Type B pancreatic cell (in vitro differentiated cells): ENCODE measurements at regions not wholly inside any gene's neighbourhood (a gene's known extent, or its start where the extent isn't known, plus 50 kb on each side); places are given as distances from the start of the nearest gene placed in this dataset.

Source experiments
- DNase-seq: peaks from one replicate; pipeline ENCODE4 v3.0.0; 2021; ENCODE audit warnings: mixed read lengths; ENCODE audit not compliant: unreplicated experiment; ENCODE audit errors: extremely low spot score
- H3K27ac Mint-ChIP-seq: 2 replicates; pipeline ENCODE4 v1.8.0; 2021; ENCODE audit warnings: mild to moderate bottlenecking, mixed read lengths
- H3K27me3 Mint-ChIP-seq: 2 replicates; pipeline ENCODE4 v1.8.0; 2021; ENCODE audit warnings: mixed read lengths
- H3K36me3 Mint-ChIP-seq: 2 replicates; pipeline ENCODE4 v1.8.0; 2021; ENCODE audit warnings: mixed read lengths
- H3K4me1 Mint-ChIP-seq: one replicate; pipeline ENCODE4 v1.8.0; 2021; ENCODE audit warnings: mixed read lengths; ENCODE audit not compliant: unreplicated experiment
- H3K4me3 Mint-ChIP-seq: 2 replicates; pipeline ENCODE4 v1.8.0; 2021; ENCODE audit warnings: mild to moderate bottlenecking, mixed read lengths
- H3K9me3 Mint-ChIP-seq: 2 replicates; pipeline ENCODE4 v1.8.0; 2021; ENCODE audit warnings: mixed read lengths
- TF ChIP-seq, protein P1 (sequence below): fragments of 200-600 bp; sonication (generic); conservative IDR thresholded peaks from 2 replicates; pipeline ENCODE4 v1.5.0; 2021; ENCODE audit warnings: antibody characterized with exemption, mild to moderate bottlenecking

- Mint-ChIP-seq H3K27me3 (peaks cover 3% of the 10 kb centered on the region), H3K36me3 (no peaks in the 10 kb centered on the region), H3K27ac (no peak overlapping the region), H3K9me3 (peaks cover 11% of the 10 kb centered on the region), H3K4me3 (no peak overlapping the region), H3K4me1 (peaks cover 29% of the 10 kb centered on the region)
- no peak for DNase-seq
- TF ChIP-seq, protein P1, sequence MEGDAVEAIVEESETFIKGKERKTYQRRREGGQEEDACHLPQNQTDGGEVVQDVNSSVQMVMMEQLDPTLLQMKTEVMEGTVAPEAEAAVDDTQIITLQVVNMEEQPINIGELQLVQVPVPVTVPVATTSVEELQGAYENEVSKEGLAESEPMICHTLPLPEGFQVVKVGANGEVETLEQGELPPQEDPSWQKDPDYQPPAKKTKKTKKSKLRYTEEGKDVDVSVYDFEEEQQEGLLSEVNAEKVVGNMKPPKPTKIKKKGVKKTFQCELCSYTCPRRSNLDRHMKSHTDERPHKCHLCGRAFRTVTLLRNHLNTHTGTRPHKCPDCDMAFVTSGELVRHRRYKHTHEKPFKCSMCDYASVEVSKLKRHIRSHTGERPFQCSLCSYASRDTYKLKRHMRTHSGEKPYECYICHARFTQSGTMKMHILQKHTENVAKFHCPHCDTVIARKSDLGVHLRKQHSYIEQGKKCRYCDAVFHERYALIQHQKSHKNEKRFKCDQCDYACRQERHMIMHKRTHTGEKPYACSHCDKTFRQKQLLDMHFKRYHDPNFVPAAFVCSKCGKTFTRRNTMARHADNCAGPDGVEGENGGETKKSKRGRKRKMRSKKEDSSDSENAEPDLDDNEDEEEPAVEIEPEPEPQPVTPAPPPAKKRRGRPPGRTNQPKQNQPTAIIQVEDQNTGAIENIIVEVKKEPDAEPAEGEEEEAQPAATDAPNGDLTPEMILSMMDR: no peak
These were observed 145.0 kb upstream of the SLC28A3 start for GRCh38 chr9:84485539-84485938.

DNA sequence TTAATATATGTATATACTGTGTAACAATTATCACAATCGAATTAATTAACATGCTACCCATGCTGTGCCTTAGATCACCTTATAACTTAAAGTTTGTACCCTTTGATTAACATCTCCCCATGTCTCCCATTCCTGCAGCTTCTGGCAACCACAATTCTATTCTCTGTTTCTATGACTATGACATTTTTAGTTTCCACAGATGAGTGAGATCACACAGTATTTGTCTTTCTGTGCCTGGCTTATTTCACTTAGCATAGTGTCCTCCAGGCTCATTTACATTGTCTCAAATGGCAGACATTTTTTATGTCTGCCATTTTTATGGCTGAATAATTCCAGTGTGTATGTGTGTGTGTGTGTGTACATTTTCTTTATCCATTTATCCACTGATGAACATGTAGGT lies 146.1 kb upstream of the SLC28A3 start:
- no peak overlapping the region for H3K27ac Mint-ChIP-seq
- no peaks in the 10 kb centered on the region for H3K36me3 Mint-ChIP-seq
- H3K4me3 Mint-ChIP-seq: no peak overlapping the region
- peaks cover 3% of the 10 kb centered on the region for H3K27me3 Mint-ChIP-seq
- no peak for DNase-seq
- H3K9me3 Mint-ChIP-seq: peaks cover 11% of the 10 kb centered on the region
- TF ChIP-seq, protein P1: no peak
- H3K4me1 Mint-ChIP-seq: peaks cover 23% of the 10 kb centered on the region

DNA sequence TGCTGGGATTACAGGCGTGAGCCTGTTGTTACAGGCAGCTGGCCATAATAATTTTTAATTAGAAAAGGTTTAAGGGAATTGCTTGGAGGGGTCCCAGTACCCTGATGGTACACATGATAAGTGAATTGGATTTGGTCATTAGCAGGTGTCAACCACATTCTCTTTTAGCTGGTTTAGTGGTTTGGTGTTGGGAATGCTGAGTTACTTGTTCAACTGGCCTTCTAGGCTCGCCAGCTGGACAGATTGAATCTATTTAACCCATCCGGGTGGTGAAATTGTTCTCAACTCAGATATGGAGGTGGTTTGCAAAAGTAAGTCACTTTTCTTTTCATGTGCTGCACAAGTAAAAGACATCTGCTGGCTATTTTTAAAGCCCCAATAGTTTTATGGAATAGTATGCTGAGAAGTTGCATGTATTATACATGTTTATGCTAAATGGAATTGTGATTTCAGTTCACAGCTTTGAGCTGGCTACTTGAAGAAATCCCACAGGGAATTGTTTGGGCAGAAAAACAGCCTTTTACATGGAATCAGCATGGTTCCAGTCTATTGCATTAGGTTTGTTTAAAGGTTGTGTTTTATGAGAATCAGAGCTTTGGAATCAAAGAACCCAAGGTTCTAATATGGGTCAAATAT lies 149.8 kb upstream of the SLC28A3 start:
- no peak for DNase-seq
- TF ChIP-seq, protein P1: no peak
- Mint-ChIP-seq H3K4me1 (no peaks in the 10 kb centered on the region), H3K4me3 (no peak overlapping the region), H3K9me3 (peaks cover 8% of the 10 kb centered on the region), H3K27ac (no peak overlapping the region), H3K27me3 (no peaks in the 10 kb centered on the region), H3K36me3 (no peaks in the 10 kb centered on the region)

- no peaks in the 10 kb centered on the region for H3K36me3 Mint-ChIP-seq
These were observed 150.3 kb upstream of the SLC28A3 start for GRCh38 chr9:84490842-84491325.

GRCh38 chr9:84492366-84493159 lies 152.0 kb upstream of the SLC28A3 start:
- no peaks in the 10 kb centered on the region for H3K4me1 Mint-ChIP-seq
- TF ChIP-seq, protein P1: no peak
- no peaks in the 10 kb centered on the region for H3K27me3 Mint-ChIP-seq
- no peak overlapping the region for H3K27ac Mint-ChIP-seq
- DNase-seq: no peak
- no peak overlapping the region for H3K4me3 Mint-ChIP-seq
- H3K9me3 Mint-ChIP-seq: peaks cover 11% of the 10 kb centered on the region
- H3K36me3 Mint-ChIP-seq: no peaks in the 10 kb centered on the region

More at GRCh38 chr9:84490842-84491325, 150.3 kb upstream of the SLC28A3 start:
- TF ChIP-seq, protein P1: no peak
- no peaks in the 10 kb centered on the region for H3K27me3 Mint-ChIP-seq
- no peak overlapping the region for H3K27ac Mint-ChIP-seq
- H3K4me3 Mint-ChIP-seq: no peak overlapping the region
- DNase-seq: no peak
- peaks cover 8% of the 10 kb centered on the region for H3K9me3 Mint-ChIP-seq
- no peaks in the 10 kb centered on the region for H3K4me1 Mint-ChIP-seq
